Right lobe of liver (tissue), 6 donors: ENCODE measurements at regions not wholly inside any gene's neighbourhood (a gene's known extent, or its start where the extent isn't known, plus 50 kb on each side); places are given as distances from the start of the nearest gene placed in this dataset.

Experiments used
- ATAC-seq, 4 donors: fragments of 200-7000 bp; cut with Tn5 transposase; one replicate each; pipeline ENCODE4 v1.9.1; 2020; ENCODE audit warnings: mild to moderate bottlenecking in 4 of 4, moderate library complexity in 4 of 4
- DNase-seq, 3 donors: peaks; one replicate each; pipeline ENCODE4 v3.0.0-alpha.2; 2020
- H3K27ac ChIP-seq, 3 donors: fragments of 200-600 bp; one replicate each; pipeline ENCODE4 v1.8.0; 2022
- H3K27me3 ChIP-seq, 2 donors: fragments of 200-600 bp; one replicate each; pipeline ENCODE4 v1.8.0; 2022
- H3K36me3 ChIP-seq, 4 donors: fragments of 200-600 bp; sonication (generic) in 1 of 4; one replicate each; pipeline versions ENCODE4 v1.5.1 to v1.8.0; 2017 to 2022; ENCODE audit warnings: control low read depth in 1 of 4
- H3K4me1 ChIP-seq, 4 donors: fragments of 200-600 bp; sonication (generic) in 1 of 4; one replicate each; pipeline versions ENCODE4 v1.5.1 to v1.8.0; 2017 to 2022; ENCODE audit warnings: control low read depth in 1 of 4
- H3K4me3 ChIP-seq, 3 donors: fragments of 200-600 bp; one replicate each; pipeline ENCODE4 v1.8.0; 2022
- H3K9me3 ChIP-seq, 4 donors: fragments of 200-600 bp; sonication (generic) in 1 of 4; one replicate each; pipeline versions ENCODE4 v1.5.1 to v1.8.0; 2017 to 2022; ENCODE audit warnings: control low read depth in 1 of 4
- CTCF ChIP-seq, 4 donors: fragments of 200-600 bp in 3 of 4; fragments of 450-650 bp in 1 of 4; IDR thresholded peaks; one replicate each; pipeline versions ENCODE4 v1.5.1 to v1.8.0; 2016 to 2022; ENCODE audit warnings: antibody characterized with exemption in 4 of 4, mild to moderate bottlenecking in 2 of 4
- POLR2A ChIP-seq: fragments of 450-650 bp; IDR thresholded peaks from one replicate; pipeline ENCODE4 v1.6.1; 2017; ENCODE audit warnings: antibody characterized with exemption, mild to moderate bottlenecking
- WGBS: methylation state at CpG from one replicate; pipeline ENCODE4 v1.1.6; 2018; ENCODE audit warnings: low coverage, low lambda C conversion rate; ENCODE audit not compliant: insufficient coverage; ENCODE audit errors: missing lambda C conversion rate; 5-methylcytosine and 5-hydroxymethylcytosine counted together
- intact Hi-C, 2 donors: fragments of 100-400 bp; cut with DNase I; formaldehyde crosslinking; loops; one replicate each; pipeline versions ENCODE4 v1.11.2 to v1.14.1; 2022
- donor health status: DM: no; HTN: yes; CAD: no.
- donor health status: DM: no; HTN: no; CAD: no.
- donor health status: DM: no; HTN: no; CAD: no.
- donor health status: DM: no; HTN: yes; CAD: no.
- donor health status: DM: no; HTN: yes; CAD: no.

DNA sequence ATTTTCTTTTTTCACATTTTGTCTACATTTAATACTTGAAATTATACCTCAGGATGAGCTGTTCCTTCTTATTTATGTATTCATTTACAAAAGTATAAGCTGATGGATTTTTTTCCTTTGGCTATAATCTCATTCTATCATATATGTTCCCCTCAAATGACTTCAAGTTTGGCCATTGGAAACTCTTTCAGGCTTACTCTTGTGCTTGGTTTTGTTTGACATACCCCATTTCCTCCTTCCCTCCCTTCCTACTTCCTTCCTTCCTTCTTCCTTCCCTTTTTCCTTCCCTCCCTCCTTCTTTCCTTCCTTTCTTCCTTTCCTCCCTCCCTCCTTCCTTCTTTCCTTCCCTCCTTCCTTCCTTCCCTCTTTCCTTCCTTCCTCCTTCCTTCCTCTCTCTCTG lies 697.1 kb upstream of the ARPP21 start:
- DNase-seq = no peak
- H3K27me3 ChIP-seq = no peaks in the 10 kb centered on the region
- H3K9me3 ChIP-seq = peaks cover 0 to 3% (median 0%) of the 10 kb centered on the region in 4 donors
- no peak overlapping the region for H3K4me3 ChIP-seq
- no peak for ATAC-seq
- H3K36me3 ChIP-seq = no peaks in the 10 kb centered on the region
- intact Hi-C loops = no loop called here
- no peaks in the 10 kb centered on the region for H3K4me1 ChIP-seq
- H3K27ac ChIP-seq = no peak overlapping the region
- TF ChIP-seq CTCF (IDR thresholded peaks at IDR 0.05) = no peak
- no peak for TF ChIP-seq POLR2A

DNA sequence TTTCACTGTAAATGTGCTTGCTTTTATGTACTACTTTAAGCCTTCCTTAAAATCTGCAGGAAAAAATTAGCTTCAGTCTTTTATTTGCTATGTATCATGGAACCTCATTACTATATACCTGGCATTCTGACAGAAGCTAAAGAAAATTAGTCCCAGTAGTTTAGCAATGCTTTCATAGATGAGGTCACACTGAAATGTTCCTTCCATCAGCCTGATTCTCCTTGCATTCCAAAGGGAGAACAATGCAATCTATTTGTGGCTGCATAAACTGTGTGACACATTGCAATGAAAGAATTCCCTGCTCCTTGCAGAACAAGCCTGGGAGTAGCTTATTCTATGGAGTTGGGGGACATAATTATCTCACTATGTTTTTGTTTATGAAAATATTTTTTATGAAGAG lies 691.5 kb upstream of the ARPP21 start:
- intact Hi-C loops = no loop called here
- Histone ChIP-seq H3K36me3 (no peaks in the 10 kb centered on the region), H3K4me3 (no peak overlapping the region), H3K27me3 (no peaks in the 10 kb centered on the region), H3K4me1 (no peaks in the 10 kb centered on the region), H3K27ac (no peak overlapping the region), H3K9me3 (no peaks in the 10 kb centered on the region)
- DNase-seq (no peak), ATAC-seq (no peak)
- TF ChIP-seq CTCF (IDR thresholded peaks at IDR 0.05) = no peak
- TF ChIP-seq POLR2A = no peak

DNA sequence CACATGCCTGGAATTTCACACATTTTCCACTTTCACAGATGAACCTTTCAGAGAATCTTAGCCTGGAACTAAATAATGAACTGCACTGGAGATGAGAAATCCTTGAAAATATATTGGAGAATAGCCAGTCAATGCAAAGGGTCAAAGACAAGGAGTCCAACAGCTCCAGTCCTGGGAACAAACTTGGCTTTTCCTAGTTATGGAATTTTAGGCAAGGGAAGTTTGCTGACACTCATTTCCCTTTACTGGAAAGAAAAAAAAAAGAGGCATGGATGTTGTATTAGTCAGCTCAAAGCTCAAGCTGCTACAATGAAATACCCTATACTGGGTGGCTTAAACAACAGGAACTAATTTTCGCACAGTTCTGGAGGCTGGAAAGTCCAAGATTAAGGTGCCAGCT lies 690.8 kb upstream of the ARPP21 start:
- Histone ChIP-seq H3K36me3 (no peaks in the 10 kb centered on the region), H3K27me3 (no peaks in the 10 kb centered on the region), H3K9me3 (no peaks in the 10 kb centered on the region), H3K27ac (no peak overlapping the region), H3K4me1 (no peaks in the 10 kb centered on the region), H3K4me3 (no peak overlapping the region)
- intact Hi-C loops = no loop called here
- DNase-seq (no peak), ATAC-seq (no peak)
- TF ChIP-seq POLR2A = no peak
- no peak for TF ChIP-seq CTCF (IDR thresholded peaks at IDR 0.05)
- WGBS = 22% methylated on average over 1 of the region's 1 CpG

- intact Hi-C loops = no loop called here
Measured at GRCh38 chr3:34955680-34956079, 683.6 kb upstream of the ARPP21 start.

More at GRCh38 chr3:34955680-34956079, 683.6 kb upstream of the ARPP21 start:
- no peak overlapping the region for H3K27ac ChIP-seq
- no peaks in the 10 kb centered on the region for H3K9me3 ChIP-seq
- no peaks in the 10 kb centered on the region for H3K36me3 ChIP-seq
- H3K27me3 ChIP-seq = no peaks in the 10 kb centered on the region
- TF ChIP-seq CTCF (IDR thresholded peaks at IDR 0.05) (no peak), POLR2A (no peak)
- H3K4me3 ChIP-seq = no peak overlapping the region
- ATAC-seq = no peak
- WGBS = 25% methylated on average over 1 of the region's 1 CpG
- no peak for DNase-seq
- H3K4me1 ChIP-seq = no peaks in the 10 kb centered on the region
